Panc1 (cell line): ENCODE measurements at regions not wholly inside any gene's neighbourhood (a gene's known extent, or its start where the extent isn't known, plus 50 kb on each side); places are given as distances from the start of the nearest gene placed in this dataset.
"Not testable (repeated sequence)": the region's sequence is repeated elsewhere in the genome, so short reads cannot be mapped to it uniquely, and the experiment has no call there.

Experiments
- ATAC-seq: fragments of 200-7000 bp; cut with Tn5 transposase; 2 replicates; pipeline ENCODE4 v1.9.1; 2020; ENCODE audit warnings: mild to moderate bottlenecking, moderate library complexity
- BruUV-seq: library from RNA; stranded (reverse); fragments of 400-500 nt; replicated peaks from 2 replicates; lab custom pipeline; 2021; lab: Mats Ljungman, UMichigan
- CTCF ChIA-PET: fragments of 300-600 bp; sonication (Branson Sonifier 250); formaldehyde crosslinking; loops from one replicate; lab custom pipeline; 2022; ENCODE audit warnings: antibody characterized with exemption; lab: Charles Lee
- POLR2A ChIA-PET: fragments of 300-600 bp; sonication (Branson Sonifier 250); formaldehyde crosslinking; loops from one replicate; lab custom pipeline; 2022; ENCODE audit warnings: antibody characterized with exemption; lab: Charles Lee
- DNase-seq: peaks from one replicate; pipeline ENCODE4 v3.0.0-alpha.2; 2010; ENCODE audit warnings: low read depth, low spot score
- H3K27ac ChIP-seq: 2 replicates; pipeline ENCODE4 v1.5.1; 2011; ENCODE audit warnings: mild to moderate bottlenecking, low read length, inconsistent platforms
- H3K27me3 ChIP-seq: fragments of 200-500 bp; sonication (Bioruptor generic); 2 replicates; pipeline ENCODE4 v1.6.0; 2014; ENCODE audit warnings: low read length, inconsistent platforms; ENCODE audit not compliant: control insufficient read depth, insufficient read depth
- H3K36me3 ChIP-seq: fragments of 200-500 bp; sonication (Bioruptor generic); 2 replicates; pipeline ENCODE4 v1.5.1; 2014; ENCODE audit warnings: inconsistent platforms, mild to moderate bottlenecking, low read length, moderate library complexity; ENCODE audit not compliant: control insufficient read depth, insufficient read depth
- H3K4me1 ChIP-seq: 2 replicates; pipeline ENCODE4 v1.5.1; 2011; ENCODE audit warnings: inconsistent platforms, mild to moderate bottlenecking, low read length, moderate library complexity; ENCODE audit not compliant: control insufficient read depth, insufficient read depth
- H3K4me3 ChIP-seq, 2 experiments: 2 replicates each; pipeline ENCODE4 v1.5.1; 2011 to 2012; ENCODE audit warnings: low read depth in 2 of 2, low read length in 2 of 2, mild to moderate bottlenecking in 2 of 2, inconsistent platforms in 1 of 2, moderate library complexity in 1 of 2
- H3K9me3 ChIP-seq: fragments of 200-500 bp; sonication (Bioruptor generic); 2 replicates; pipeline ENCODE4 v1.5.1; 2014; ENCODE audit warnings: low read depth, mild to moderate bottlenecking, inconsistent platforms, low read length, moderate library complexity; ENCODE audit not compliant: control insufficient read depth, insufficient read depth
- CTCF ChIP-seq: fragments of 450-650 bp; IDR thresholded peaks from 2 replicates; pipeline ENCODE4 v1.5.1; 2017; ENCODE audit warnings: mild to moderate bottlenecking
- POLR2AphosphoS5 ChIP-seq: IDR thresholded peaks from 2 replicates; pipeline ENCODE4 v1.6.1; 2012; ENCODE audit warnings: mild to moderate bottlenecking, low read depth, low read length, moderate library complexity
- REST ChIP-seq, 2 experiments: IDR thresholded peaks; 2 replicates each; pipeline ENCODE4 v1.6.1; 2011 to 2012; ENCODE audit warnings: low read depth in 2 of 2, control low read depth in 1 of 2, low read length in 1 of 2, mild to moderate bottlenecking in 1 of 2, moderate library complexity in 1 of 2; ENCODE audit not compliant: insufficient read depth in 1 of 2
- SIN3A ChIP-seq: IDR thresholded peaks from 2 replicates; pipeline ENCODE4 v1.6.1; 2012; ENCODE audit warnings: low read depth, mild to moderate bottlenecking, low read length, moderate library complexity, borderline replicate concordance; ENCODE audit not compliant: insufficient read depth
- TCF7L2 ChIP-seq: IDR thresholded peaks from 2 replicates; pipeline ENCODE4 v1.6.1; 2011; ENCODE audit warnings: mild to moderate bottlenecking, low read depth, low read length, inconsistent platforms
- in situ Hi-C: cut with HindIII; loops from 2 replicates; pipeline ENCODE4 v1.10.0; 2016; ENCODE audit warnings: low sequenced_read_pairs, low pct_unique_long_range_greater_than_20kb
- intact Hi-C: fragments of 100-400 bp; cut with micrococcal nuclease; formaldehyde crosslinking; loops from one replicate; pipeline ENCODE4 v1.10.0; 2022; ENCODE audit not compliant: unreplicated experiment

- intact Hi-C loops: no loop called here
- H3K27me3 ChIP-seq: no peaks in the 10 kb centered on the region; the same call in 1 of the 2 replicates
- POLR2A ChIA-PET: no interaction called here
- no peak for DNase-seq
- BruUV-seq: no TSS peak
- no peak for ATAC-seq
- H3K4me1 ChIP-seq: no peaks in the 10 kb centered on the region
- H3K9me3 ChIP-seq: no peaks in the 10 kb centered on the region
- H3K4me3 ChIP-seq: no peak overlapping the region
- in situ Hi-C loops: no loop called here
- H3K36me3 ChIP-seq: no peaks in the 10 kb centered on the region
- no peak for TF ChIP-seq TCF7L2
- no peak for TF ChIP-seq CTCF
- TF ChIP-seq SIN3A: no peak
- TF ChIP-seq POLR2AphosphoS5: no peak
- no peak for TF ChIP-seq REST (IDR thresholded peaks at IDR 0.05; ENCODE audit: insufficient read depth in 1 of 2, low read depth in 2 of 2, low read length in 1 of 2)
- H3K27ac ChIP-seq: no peak overlapping the region
- CTCF ChIA-PET: no interaction called here
These were observed 188.1 kb downstream of the MINAR1 start for GRCh38 chr15:79620112-79620857.

GRCh38 chr15:79621805-79622204, 189.7 kb downstream of the MINAR1 start:
- H3K27ac ChIP-seq, H3K27me3 ChIP-seq, CTCF ChIA-PET, intact Hi-C loops, H3K4me1 ChIP-seq, H3K4me3 ChIP-seq, H3K9me3 ChIP-seq, in situ Hi-C loops, BruUV-seq, POLR2A ChIA-PET, ATAC-seq, DNase-seq, H3K36me3 ChIP-seq: not testable (repeated sequence)

- Histone ChIP-seq H3K4me3 (no peak overlapping the region), H3K4me1 (no peaks in the 10 kb centered on the region), H3K27ac (no peak overlapping the region), H3K9me3 (no peaks in the 10 kb centered on the region), H3K27me3 (peaks cover 4% of the 10 kb centered on the region; the same call in 1 of the 2 replicates), H3K36me3 (no peaks in the 10 kb centered on the region)
- ATAC-seq: no peak
- no peak for TF ChIP-seq SIN3A
- TF ChIP-seq REST (IDR thresholded peaks at IDR 0.05; ENCODE audit: insufficient read depth in 1 of 2, low read depth in 2 of 2, low read length in 1 of 2): no peak
- TF ChIP-seq POLR2AphosphoS5: no peak
- no peak for TF ChIP-seq TCF7L2
- no peak for TF ChIP-seq CTCF
- no TSS peak for BruUV-seq
- in situ Hi-C loops: no loop called here
- ChIA-PET POLR2A (no interaction called here), CTCF (interaction anchor here (1.0 kb wide), 1 partner anchor 16 kb away, joined by 3 read pairs; no protein-coding TSS in a partner anchor)
- intact Hi-C loops: no loop called here
- DNase-seq: no peak
These were observed 191.4 kb downstream of the MINAR1 start for GRCh38 chr15:79623488-79623887.
